T-helper 2 cell treated with Interferon-gamma antibody and Interleukin-4, amounts not matched to agents 100 ng/mL and 5 ng/mL, for 36 hours (primary cell): ENCODE measurements at regions not wholly inside any gene's neighbourhood (a gene's known extent, or its start where the extent isn't known, plus 50 kb on each side); places are given as distances from the start of the nearest gene placed in this dataset.
"Not testable (repeated sequence)": the region's sequence is repeated elsewhere in the genome, so short reads cannot be mapped to it uniquely, and the experiment has no call there.

Source experiments
- intact Hi-C: fragments of 100-400 bp; cut with micrococcal nuclease; formaldehyde crosslinking; loops from one replicate; pipeline ENCODE4 v1.15.1; 2023

GRCh38 chr15:31217566-31218270, 108.9 kb upstream of the KLF13 start:
- intact Hi-C loops = loop anchor here (2.0 to 5.0 kb wide), 3 partner anchors 25 to 130 kb away; no protein-coding TSS in a partner anchor

GRCh38 chr15:31219221-31219620, 107.4 kb upstream of the KLF13 start:
- intact Hi-C loops = loop anchor here (5.0 kb wide), 1 partner anchor 128 kb away; no protein-coding TSS in a partner anchor

GRCh38 chr15:31221936-31222515, 104.6 kb upstream of the KLF13 start:
- intact Hi-C loops = no loop called here

GRCh38 chr15:31222773-31223341, 103.8 kb upstream of the KLF13 start:
- intact Hi-C loops = no loop called here

- intact Hi-C loops = no loop called here
Measured at GRCh38 chr15:31223478-31224350, 102.9 kb upstream of the KLF13 start.

- intact Hi-C loops = not testable (repeated sequence)
Measured at GRCh38 chr15:31224661-31225060, 102.0 kb upstream of the KLF13 start.

GRCh38 chr15:31225356-31225955, 101.2 kb upstream of the KLF13 start:
- intact Hi-C loops = no loop called here

- intact Hi-C loops = no loop called here
Measured at GRCh38 chr15:31226021-31226420, 100.6 kb upstream of the KLF13 start.

- intact Hi-C loops = no loop called here
Measured at GRCh38 chr15:31227235-31227634, 99.4 kb upstream of the KLF13 start.

- intact Hi-C loops = no loop called here
Measured at GRCh38 chr15:31228011-31228484, 98.6 kb upstream of the KLF13 start.

GRCh38 chr15:31228980-31229826, 97.4 kb upstream of the KLF13 start:
- intact Hi-C loops = no loop called here

GRCh38 chr15:31230630-31231485, 95.8 kb upstream of the KLF13 start:
- intact Hi-C loops = no loop called here

- intact Hi-C loops = no loop called here
Measured at GRCh38 chr15:31234815-31235214, 91.8 kb upstream of the KLF13 start.

GRCh38 chr15:31235311-31236183, 91.1 kb upstream of the KLF13 start:
- intact Hi-C loops = no loop called here

- intact Hi-C loops = no loop called here
Measured at GRCh38 chr15:31236184-31237042, 90.2 kb upstream of the KLF13 start.

- intact Hi-C loops = no loop called here
Measured at GRCh38 chr15:31237043-31237324, 89.7 kb upstream of the KLF13 start.

- intact Hi-C loops = no loop called here
Measured at GRCh38 chr15:31238906-31239305, 87.7 kb upstream of the KLF13 start.

GRCh38 chr15:31239409-31239808, 87.2 kb upstream of the KLF13 start:
- intact Hi-C loops = no loop called here
